ENCODE measurements at regions not wholly inside any gene's neighbourhood (a gene's known extent, or its start where the extent isn't known, plus 50 kb on each side); places are given as distances from the start of the nearest gene placed in this dataset.
"Not testable (repeated sequence)": the region's sequence is repeated elsewhere in the genome, so short reads cannot be mapped to it uniquely, and the experiment has no call there.

DNA sequence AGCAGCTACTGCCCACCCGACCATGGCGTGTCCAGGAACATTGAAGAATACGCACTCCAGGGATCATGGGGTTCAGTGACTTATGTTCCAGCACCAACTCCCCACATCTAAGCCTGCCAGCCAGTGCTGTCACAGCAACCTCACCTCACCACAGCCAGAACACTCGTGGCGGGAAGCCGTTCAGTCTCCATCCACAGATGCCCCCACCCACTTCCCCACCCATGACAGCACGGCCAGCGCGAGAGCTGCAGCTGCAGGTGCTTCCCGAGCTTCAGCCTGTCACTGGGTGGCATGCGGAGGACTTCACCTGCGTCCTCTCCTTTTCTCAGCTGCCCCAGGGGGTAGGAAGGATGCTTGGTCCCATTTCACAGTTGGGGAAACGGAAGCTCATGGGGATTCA lies 50.3 kb downstream of the RBFOX3 start:
- DNase-seq: no peak

DNA sequence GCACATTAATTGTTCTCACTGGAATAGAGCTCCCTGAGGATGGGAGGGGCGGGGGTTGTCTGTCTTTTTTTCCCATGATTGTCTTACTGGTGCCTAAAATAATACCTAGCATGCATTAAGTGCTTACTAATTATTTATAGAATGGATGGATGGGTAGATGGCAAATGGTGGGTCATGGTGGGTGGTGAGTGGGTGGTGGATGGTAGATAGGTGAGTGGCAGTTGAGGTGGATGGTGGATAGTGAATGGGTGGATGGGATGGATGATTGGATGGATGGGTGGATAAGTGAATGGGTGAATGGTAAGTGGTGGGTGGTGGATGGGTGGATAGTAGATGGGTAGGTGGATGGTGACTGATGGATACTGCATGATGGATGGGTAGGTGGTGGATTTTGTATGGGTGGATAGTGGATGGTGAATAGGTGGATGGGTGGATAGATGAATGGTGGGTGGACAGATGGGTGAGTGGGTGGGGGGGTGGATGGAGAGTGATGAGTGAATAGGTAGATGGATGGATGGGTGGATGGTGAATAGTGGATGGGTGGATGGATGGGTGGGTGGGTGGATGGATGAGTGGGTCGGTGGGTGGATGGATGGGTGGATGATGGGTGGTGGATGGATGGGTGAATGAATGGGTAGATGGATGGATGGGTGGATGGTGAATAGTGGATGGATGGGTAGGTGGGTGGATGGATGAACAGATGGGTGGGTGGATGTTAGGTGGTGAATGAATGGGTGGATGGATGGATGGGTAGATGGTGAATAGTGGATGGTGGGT lies 51.6 kb downstream of the RBFOX3 start:
- no peak for DNase-seq

DNA sequence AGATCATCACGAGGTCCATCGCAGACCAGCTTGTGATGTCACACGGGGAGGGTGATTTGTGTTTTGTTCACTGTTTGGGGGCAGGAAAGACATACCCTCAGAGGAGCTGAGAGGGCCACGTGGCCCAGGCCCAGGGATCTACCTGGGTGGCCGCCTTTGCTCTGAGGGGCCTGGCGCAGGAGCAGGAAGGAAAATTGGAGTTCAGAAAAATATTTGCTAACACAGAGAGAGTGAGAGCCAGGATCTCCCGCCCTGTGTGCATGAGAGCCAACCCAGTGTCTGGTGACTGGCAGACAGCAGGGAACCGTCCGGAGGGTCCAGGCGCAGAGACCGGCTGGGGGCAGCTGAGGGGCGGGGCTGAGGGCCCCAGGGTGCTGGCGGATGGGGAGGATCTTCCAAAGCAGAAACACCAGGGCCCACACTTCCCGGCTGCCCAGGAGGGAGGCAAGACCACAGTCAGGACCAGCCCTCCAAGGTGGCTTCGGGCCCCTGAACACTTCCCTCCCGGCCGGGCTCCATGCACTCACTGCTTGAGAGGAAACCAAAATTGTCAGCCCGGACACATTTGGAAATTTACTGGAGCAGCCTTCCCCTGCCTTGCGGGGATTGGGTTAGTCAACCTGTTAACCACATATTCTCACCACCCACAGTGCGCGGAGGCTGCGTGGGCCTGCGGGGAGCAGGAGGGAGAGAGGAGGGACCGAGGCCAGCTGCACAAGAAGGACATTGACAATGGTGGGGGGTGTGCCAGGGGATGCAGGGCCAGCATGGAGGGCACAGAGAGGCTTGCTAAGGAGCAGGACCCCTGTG lies 52.6 kb downstream of the RBFOX3 start:
- DNase-seq: no peak

DNA sequence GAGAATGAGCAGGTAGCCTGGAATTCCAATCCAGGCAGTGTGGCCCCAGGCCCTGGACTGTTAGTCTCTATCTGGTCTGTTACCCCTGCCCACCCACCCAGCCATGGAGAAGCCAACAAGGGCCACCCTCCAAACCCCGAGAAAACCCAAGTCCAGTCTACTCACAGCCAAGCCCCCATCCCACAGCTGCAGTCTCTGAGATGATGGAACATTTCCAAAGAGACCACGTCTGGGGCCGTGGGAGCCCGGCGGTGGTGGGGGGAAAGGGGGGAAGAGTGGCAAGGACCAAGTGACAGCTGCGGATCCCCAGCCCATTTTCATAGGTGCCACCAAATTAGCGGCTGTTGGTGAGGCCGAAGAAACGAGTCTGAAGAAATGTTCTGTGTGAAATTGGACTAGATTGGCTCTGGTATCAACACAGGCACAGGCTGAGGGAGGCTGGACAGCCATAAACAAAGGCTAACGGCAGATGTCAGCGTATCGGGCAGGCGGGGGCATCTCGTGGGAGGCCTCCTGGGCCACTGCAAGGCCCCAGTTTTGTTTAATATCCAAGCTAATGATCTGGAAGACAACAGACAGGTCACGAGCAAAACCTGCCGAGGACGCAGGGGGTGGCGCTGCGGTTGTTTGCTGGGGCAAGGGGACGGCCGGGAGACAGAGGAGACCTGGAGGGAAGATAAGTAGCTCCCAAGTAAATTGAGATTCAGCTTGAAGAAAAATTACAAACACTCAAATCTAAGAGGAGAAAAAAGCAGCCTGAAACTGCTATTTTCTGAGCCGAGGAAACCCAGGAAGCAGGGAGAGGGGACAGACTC lies 53.4 kb downstream of the RBFOX3 start:
- no peak for DNase-seq

DNA sequence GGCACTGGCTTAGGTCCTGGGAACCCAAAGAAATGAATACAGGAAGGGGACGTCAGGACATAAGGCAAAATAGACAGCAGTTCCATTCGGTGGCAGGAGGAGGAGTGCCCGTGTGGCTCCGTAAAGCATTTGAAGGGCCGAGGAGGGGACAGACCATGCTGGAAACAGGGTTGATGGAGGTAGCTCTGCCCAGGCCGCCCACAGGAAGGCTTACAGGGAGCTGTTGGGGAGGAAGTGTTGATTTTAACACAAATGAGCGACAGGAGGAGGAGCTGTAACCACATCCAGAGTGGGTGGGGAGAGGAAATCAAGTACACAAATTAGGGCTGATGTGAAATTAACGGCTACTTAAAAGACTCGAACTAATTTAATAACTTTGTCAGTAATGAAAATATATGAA lies 54.6 kb downstream of the RBFOX3 start:
- DNase-seq: no peak

DNA sequence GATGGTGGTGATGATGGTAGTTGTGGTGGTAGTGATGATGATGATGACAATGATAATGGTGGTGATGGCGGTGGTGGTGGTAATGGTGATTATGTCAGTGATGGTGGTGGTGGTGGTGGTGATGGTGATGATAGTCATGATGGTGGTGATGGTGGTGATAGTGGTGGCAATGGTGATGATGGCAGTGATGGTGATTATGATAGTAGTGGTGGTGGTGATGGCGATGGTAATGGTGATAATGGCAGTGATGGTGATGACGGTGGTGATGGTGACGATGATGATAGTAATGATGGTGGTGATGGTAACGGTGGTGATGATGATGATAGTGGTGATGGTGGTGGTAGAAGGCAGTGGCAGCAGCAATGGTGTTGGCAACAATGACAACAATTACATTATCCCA lies 55.3 kb downstream of the RBFOX3 start:
- no peak for DNase-seq

DNA sequence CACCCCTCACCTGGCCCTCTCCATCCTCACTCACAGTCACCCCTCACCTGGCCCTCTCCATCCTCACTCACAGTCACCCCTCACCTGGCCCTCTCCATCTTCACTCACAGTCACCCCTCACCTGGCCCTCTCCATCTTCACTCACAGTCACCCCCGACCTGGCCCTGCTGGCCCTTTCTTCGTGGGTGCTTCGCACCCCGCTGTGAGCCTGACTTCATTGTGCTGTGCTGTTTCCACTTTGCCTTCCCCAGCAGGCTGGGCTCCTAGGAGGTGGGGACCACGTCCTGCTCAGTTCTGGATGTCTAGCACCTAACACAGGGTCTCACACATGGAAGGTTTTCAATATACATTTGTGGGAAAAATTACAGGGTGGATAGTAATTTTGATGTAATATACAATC lies 56.5 kb downstream of the RBFOX3 start:
- DNase-seq: not testable (repeated sequence)

DNA sequence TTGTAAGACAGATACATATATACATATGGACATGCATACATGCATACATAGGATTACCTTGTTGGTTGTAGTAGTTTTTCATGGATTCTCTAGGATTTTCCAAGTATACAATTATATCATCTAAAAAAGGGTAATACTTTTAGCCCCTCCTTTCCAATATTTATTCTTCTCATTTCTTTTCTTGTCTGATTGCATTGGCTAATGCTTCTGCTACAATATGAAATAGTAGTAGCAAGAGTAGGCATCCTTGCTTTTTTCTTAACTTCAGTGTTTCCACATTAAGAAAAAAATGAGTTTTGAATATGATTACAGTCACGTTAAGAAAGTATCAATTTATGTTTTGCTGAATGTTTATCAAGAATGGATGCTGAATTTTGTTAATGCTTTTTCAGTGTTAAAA lies 58.0 kb downstream of the RBFOX3 start:
- no peak for DNase-seq

DNA sequence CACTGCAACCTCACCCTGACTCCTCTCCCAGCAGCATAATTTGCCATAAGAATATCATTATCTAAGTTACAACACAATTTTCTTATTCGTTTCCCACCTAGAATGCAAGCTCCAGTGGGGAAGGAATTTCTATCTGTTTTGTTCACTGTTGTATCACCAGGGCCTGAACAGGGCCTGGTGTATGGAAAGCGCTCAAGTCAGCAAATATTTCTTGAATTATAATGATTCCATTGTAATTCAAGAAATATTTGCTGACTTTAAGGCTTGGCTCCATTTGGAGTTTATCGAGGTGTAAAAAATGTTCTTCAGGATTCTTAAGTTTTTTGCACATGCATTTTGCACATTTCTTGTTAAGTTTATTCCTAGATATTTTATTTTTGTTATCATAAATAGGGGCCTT lies 58.4 kb downstream of the RBFOX3 start:
- no peak for DNase-seq

DNA sequence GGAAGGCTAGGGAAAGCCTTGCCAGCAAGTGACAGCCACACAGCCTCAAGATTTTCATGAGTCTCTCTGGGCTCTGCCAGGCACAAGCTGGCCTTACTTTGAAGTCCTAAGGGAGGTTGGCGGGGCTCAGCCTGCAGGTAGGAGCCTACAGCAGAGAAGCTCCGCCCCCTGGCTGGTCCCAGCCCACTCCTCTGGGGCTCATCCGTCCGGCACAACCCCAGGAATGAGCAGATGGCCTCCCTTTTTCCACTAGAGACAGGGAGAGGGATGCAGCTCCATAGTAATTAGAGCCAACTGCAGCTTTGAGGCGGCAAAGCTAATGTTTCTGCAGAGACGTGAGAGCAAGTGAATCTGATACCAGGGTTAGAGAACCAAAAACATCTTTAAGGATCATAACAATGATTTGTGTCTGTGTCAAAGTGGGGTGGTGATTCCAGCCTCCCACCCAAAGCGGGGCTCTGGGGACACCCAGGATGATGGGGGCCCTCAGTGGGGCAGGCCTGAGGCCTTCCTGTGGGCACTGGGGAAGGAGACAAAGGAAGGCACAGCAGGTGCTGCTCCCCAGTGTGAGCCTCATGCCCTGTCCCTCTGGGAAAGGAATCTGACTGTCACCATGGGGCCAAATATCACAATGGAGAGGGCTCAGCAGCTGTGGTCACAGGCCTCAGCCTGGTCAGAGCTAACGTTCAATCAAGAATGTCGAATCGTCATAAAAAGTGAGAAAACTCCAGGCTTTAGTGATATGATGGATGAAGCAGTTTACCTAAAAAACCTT lies 61.5 kb downstream of the RBFOX3 start:
- peak in 1 of 2 experiments; percentile 58 for DNase-seq

DNA sequence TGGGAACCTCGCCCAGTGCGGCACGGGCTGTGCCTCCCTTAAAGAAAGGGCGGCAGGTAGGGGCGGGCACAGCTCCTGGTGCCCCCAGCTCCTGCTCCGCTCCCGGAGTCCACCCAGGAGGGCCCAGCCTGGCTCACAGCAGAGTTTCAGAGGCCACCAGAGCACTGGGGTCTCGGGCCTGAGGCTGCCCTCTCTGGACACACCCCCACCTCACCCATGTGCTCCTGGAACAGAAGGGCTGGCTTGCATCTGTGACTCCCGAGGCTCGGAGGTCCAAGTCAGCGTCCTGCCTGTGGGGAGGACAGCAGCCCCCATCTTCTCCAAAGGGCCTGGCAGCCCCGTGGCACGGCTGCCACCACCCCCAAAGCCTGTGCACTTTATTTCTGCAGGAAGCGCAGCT lies 62.7 kb downstream of the RBFOX3 start:
- DNase-seq: no peak

DNA sequence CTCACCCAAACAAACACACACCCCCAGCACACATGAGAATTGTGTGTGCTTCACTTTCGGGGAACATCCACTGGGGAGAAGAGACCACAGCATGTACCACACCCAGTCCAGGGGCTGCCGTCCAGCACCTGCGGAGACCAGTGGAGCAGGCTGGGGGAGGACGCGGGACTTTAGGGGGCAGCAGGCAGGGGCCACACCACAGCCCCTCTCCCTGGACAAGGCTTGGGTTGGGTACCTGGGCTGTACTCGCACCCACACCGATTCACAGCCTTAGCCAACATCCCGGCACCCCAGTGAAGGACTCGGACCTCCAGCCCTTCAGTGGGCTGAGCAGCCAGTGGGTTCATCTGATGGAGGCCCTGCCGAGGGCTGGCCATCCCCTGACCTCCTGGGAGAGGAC lies 63.3 kb downstream of the RBFOX3 start:
- DNase-seq: no peak

DNA sequence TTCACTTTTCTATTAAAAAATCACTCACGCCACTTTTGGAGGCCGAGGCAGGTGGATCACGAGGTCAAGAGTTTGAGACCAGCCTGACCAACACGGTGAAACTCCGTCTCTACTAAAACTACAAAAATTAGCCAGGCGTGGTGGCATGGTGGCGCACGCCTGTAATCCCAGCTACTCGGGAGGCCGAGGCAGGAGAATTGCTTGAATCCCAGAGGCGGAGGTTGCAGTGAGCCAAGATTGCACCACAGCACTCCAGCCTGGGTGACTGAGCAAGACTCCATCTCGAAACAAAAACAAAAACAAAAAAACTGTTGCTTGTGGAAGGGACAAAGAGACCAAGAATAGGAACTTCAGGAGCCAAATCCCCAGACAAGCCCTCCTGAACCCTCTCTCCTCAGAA lies 63.7 kb downstream of the RBFOX3 start:
- not testable (repeated sequence) for DNase-seq

DNA sequence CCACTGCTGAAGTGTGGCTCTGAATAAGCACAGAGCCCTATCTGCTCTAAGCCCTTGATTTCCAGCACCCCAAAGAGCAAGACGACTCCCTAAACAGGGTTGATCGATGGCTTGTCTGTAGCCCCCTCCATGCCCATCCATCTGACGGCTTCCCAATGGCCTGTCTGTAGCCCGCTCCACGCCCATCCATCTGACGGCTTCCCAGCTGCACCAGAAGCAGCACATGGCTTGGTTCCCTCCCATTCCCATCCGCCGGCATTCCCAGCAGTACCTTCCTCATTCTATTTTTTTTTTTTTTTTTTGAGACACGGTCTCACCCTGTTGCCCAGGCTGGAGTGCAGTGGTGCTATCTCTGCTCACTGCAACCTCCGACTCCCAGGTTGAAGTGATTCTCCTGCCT lies 64.5 kb downstream of the RBFOX3 start:
- no peak for DNase-seq

DNA sequence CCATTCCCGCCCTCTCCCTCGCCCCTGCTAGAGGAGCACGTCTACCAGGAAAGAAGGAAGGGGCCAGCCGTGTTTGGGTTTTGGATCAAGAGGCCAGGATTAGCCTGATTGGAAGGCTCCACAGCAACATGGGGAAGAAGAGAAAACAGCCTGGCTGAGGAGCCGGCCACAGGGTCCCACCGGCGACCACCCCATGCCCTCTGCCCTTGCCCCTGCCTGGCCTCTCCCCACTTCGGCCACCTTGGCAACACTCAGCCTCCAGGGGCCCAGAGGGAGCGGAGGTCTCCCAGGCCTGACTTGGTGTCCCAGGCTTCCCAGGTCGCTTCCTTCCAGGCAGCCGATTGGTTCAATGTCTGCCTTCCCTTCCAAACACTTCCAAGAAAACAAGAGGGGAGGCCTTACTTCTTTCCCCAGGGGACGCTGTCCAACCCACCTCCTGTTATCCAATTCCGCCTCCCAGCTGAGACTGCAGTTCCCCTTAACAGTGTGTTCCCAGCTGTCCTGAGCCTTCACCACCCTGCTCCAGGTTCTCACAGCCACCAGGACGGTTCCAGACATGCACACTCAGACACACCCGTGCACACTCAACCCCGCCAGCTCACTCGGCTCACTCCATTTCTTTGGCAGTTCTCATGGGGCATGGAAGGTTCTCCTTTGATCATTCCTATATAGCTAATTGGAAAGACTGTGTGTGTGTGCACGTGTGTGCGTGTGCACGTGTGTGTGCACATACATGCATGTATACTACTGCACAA lies 65.4 kb downstream of the RBFOX3 start:
- DNase-seq: no peak

DNA sequence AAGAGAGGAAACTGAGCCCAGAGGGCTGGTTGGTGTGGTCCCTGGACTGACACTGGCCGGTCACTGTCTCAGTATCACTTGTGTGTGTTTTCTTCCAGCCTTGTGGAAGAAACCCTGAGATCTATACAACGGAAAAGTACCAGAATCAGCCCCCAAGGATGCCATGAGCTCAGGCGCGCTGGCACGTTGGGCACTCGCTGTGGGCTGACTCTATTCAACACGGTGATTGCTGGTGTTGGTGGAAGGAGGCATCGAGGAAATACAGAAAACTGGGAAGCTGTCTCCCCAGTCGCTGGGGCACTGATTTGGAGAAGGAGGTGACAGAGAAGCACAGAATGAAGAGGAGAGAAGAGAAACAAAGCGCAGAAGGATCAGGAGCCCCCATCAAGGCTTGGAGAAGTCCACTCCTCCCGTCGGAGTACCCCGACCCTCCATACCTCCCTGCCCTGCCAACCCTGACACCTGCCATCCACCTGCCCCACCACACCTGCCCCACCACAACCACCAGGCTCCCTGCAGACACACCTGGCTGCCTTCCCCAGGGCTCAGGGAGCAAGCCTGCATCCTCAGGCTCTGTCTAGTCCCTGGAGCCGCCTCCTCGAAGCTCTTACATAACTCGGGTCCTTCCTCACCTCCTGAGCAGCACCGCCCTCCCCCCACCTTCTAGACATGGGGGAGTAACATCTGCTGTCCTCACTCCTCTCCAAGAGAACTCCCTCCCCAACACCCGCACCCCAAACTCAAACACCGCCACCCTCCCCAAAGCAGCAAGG lies 66.5 kb downstream of the RBFOX3 start:
- DNase-seq: no peak

DNA sequence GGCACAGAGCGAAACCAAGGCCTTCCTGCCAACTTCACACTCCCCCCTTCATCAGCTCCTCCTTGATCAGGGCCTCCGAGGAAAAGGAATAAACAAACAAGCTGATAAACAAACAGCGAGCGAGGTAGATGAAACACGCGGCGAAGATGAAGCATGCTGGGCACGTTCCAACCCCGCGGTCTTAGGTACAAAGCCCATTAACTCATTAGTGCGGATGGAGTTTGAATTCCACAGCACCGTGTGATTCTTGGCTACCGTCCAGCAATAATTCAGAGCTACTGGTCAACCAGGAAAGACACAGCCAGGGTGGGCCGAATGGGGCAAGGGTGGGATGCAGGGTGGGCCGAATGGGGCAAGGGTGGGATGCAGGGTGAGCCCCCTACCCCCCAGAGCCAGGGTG lies 67.3 kb downstream of the RBFOX3 start:
- DNase-seq: no peak

DNA sequence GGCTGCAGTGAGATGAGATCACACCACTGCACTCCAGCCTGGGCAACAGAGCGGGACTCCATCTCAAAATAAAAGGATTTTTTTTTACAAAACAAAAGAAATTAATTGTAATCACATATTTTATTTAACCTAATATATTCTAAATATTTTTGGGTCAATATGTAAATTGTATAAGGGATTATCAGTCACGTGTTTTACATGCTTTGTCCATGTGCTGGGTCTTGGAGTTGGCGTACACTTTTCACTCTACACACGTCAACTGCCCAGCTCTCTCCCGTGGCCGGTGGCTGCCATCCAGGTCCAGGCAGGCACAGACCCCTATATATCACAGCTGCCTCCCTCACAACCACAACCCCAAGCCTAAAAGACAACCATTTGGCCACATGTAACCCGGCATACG lies 68.1 kb downstream of the RBFOX3 start:
- no peak for DNase-seq

DNA sequence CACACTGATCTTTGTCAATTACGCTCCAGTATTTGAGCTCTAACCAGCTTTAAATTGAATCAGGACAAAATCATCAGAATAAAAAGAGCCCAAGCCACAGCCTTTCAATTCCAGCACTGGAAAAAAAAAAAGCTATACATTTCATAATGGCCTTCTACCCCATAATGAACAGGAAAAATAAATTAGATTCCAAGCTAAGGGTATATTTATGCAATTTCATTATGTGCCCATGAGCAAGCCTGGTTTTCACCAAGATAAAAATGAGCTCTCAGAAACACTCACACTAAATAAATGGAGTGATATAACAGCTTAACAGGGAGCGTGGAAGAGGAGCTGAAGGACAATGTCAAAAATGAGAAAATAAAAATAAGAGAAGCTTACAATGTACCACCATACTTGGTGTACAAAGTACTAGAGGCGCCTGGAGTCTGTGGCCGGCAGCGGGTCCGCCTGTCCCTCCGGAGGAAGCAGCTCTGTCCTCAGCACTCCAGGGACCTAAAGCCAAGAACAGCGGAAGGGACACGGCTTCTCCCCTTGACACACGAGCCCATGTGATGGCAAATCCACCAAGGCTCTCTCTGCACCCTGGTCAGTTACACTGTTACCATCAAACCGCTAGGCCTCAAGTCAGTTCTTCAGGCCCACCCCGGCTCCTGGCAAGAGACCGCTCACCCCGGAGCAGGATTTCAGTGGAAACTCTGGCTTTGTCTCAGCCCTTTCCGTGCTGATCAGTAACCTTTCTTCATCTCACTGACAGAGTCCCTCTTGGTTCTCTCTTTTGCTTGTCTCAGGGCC lies 69.6 kb downstream of the RBFOX3 start:
- no peak for DNase-seq
